ENCODE measurements at regions not wholly inside any gene's neighbourhood (a gene's known extent, or its start where the extent isn't known, plus 50 kb on each side); places are given as distances from the start of the nearest gene placed in this dataset.
"Not testable (repeated sequence)": the region's sequence is repeated elsewhere in the genome, so short reads cannot be mapped to it uniquely, and the experiment has no call there.

GRCh38 chr7:76971201-76971600 lies 61.0 kb downstream of the SPDYE17 start:
- H3K36me3 ChIP-seq (replicated peaks); DNase-seq (ENCODE audit: low spot score in 2 of 2); H3K27me3 ChIP-seq (ENCODE audit: low read depth); in situ Hi-C loops (cut with MboI; ENCODE audit: low sequenced_read_pairs); H3K9me3 ChIP-seq; H3K4me1 ChIP-seq; H3K4me3 ChIP-seq: not testable (repeated sequence)

GRCh38 chr7:76969892-76970291 lies 62.3 kb downstream of the SPDYE17 start:
- H3K9me3 ChIP-seq; in situ Hi-C loops (cut with MboI; ENCODE audit: low sequenced_read_pairs); DNase-seq (ENCODE audit: low spot score in 2 of 2); H3K4me1 ChIP-seq; H3K4me3 ChIP-seq; H3K27me3 ChIP-seq (ENCODE audit: low read depth); H3K36me3 ChIP-seq (replicated peaks): not testable (repeated sequence)

- H3K4me1 ChIP-seq; H3K27me3 ChIP-seq (ENCODE audit: low read depth); H3K9me3 ChIP-seq; DNase-seq (ENCODE audit: low spot score in 2 of 2); in situ Hi-C loops (cut with MboI; ENCODE audit: low sequenced_read_pairs); H3K4me3 ChIP-seq; H3K36me3 ChIP-seq (replicated peaks): not testable (repeated sequence)
Observed at GRCh38 chr7:76965731-76966548, 66.2 kb downstream of the SPDYE17 start.

- in situ Hi-C loops (cut with MboI; ENCODE audit: low sequenced_read_pairs); H3K9me3 ChIP-seq; H3K4me3 ChIP-seq; H3K4me1 ChIP-seq; H3K27me3 ChIP-seq (ENCODE audit: low read depth); H3K36me3 ChIP-seq (replicated peaks); DNase-seq (ENCODE audit: low spot score in 2 of 2): not testable (repeated sequence)
Observed at GRCh38 chr7:76964050-76964449, 68.1 kb downstream of the SPDYE17 start.

- in situ Hi-C loops (cut with MboI; ENCODE audit: low sequenced_read_pairs), result not testable (repeated sequence)
Observed at GRCh38 chr7:76963061-76963460, 69.1 kb downstream of the SPDYE17 start.

GRCh38 chr7:76960400-76960986 lies 71.7 kb downstream of the SPDYE17 start:
- H3K4me1 ChIP-seq; in situ Hi-C loops (cut with MboI; ENCODE audit: low sequenced_read_pairs); H3K4me3 ChIP-seq: not testable (repeated sequence)

More at GRCh38 chr7:76963061-76963460, 69.1 kb downstream of the SPDYE17 start:
- not testable (repeated sequence) for H3K27me3 ChIP-seq (ENCODE audit: low read depth); H3K4me1 ChIP-seq; H3K4me3 ChIP-seq; H3K9me3 ChIP-seq; H3K36me3 ChIP-seq (replicated peaks); DNase-seq (ENCODE audit: low spot score in 2 of 2)

GRCh38 chr7:76959573-76960399 lies 72.4 kb downstream of the SPDYE17 start:
- H3K36me3 ChIP-seq (replicated peaks); DNase-seq (ENCODE audit: low spot score in 2 of 2); H3K4me3 ChIP-seq; H3K27me3 ChIP-seq (ENCODE audit: low read depth); H3K9me3 ChIP-seq; in situ Hi-C loops (cut with MboI; ENCODE audit: low sequenced_read_pairs); H3K4me1 ChIP-seq: not testable (repeated sequence)

More at GRCh38 chr7:76960400-76960986, 71.7 kb downstream of the SPDYE17 start:
- not testable (repeated sequence) for H3K27me3 ChIP-seq (ENCODE audit: low read depth); DNase-seq (ENCODE audit: low spot score in 2 of 2); H3K9me3 ChIP-seq; H3K36me3 ChIP-seq (replicated peaks)

GRCh38 chr7:76956531-76956930 lies 75.6 kb downstream of the SPDYE17 start:
- in situ Hi-C loops (cut with MboI; ENCODE audit: low sequenced_read_pairs); DNase-seq (ENCODE audit: low spot score in 2 of 2); H3K9me3 ChIP-seq; H3K27me3 ChIP-seq (ENCODE audit: low read depth); H3K36me3 ChIP-seq (replicated peaks); H3K4me3 ChIP-seq; H3K4me1 ChIP-seq: not testable (repeated sequence)

- H3K36me3 ChIP-seq (replicated peaks); DNase-seq (ENCODE audit: low spot score in 2 of 2); H3K27me3 ChIP-seq (ENCODE audit: low read depth); H3K4me1 ChIP-seq; in situ Hi-C loops (cut with MboI; ENCODE audit: low sequenced_read_pairs); H3K9me3 ChIP-seq; H3K4me3 ChIP-seq: not testable (repeated sequence)
Observed at GRCh38 chr7:76955124-76955523, 77.0 kb downstream of the SPDYE17 start.

- H3K27me3 ChIP-seq (ENCODE audit: low read depth); H3K4me1 ChIP-seq; in situ Hi-C loops (cut with MboI; ENCODE audit: low sequenced_read_pairs): not testable (repeated sequence)
Observed at GRCh38 chr7:76944603-76945002, 87.6 kb downstream of the SPDYE17 start.

GRCh38 chr7:76941809-76942765 lies 90.1 kb downstream of the SPDYE17 start:
- H3K9me3 ChIP-seq; H3K27me3 ChIP-seq (ENCODE audit: low read depth); H3K4me3 ChIP-seq; DNase-seq (ENCODE audit: low spot score in 2 of 2); in situ Hi-C loops (cut with MboI; ENCODE audit: low sequenced_read_pairs); H3K36me3 ChIP-seq (replicated peaks); H3K4me1 ChIP-seq: not testable (repeated sequence)

More at GRCh38 chr7:76944603-76945002, 87.6 kb downstream of the SPDYE17 start:
- not testable (repeated sequence) for DNase-seq (ENCODE audit: low spot score in 2 of 2); H3K36me3 ChIP-seq (replicated peaks); H3K9me3 ChIP-seq; H3K4me3 ChIP-seq

- H3K4me3 ChIP-seq; H3K4me1 ChIP-seq; in situ Hi-C loops (cut with MboI; ENCODE audit: low sequenced_read_pairs); H3K36me3 ChIP-seq (replicated peaks); H3K27me3 ChIP-seq (ENCODE audit: low read depth); H3K9me3 ChIP-seq; DNase-seq (ENCODE audit: low spot score in 2 of 2): not testable (repeated sequence)
Observed at GRCh38 chr7:76937781-76938180, 94.4 kb downstream of the SPDYE17 start.

- in situ Hi-C loops (cut with MboI; ENCODE audit: low sequenced_read_pairs); H3K9me3 ChIP-seq; H3K4me1 ChIP-seq; H3K4me3 ChIP-seq; DNase-seq (ENCODE audit: low spot score in 2 of 2); H3K36me3 ChIP-seq (replicated peaks); H3K27me3 ChIP-seq (ENCODE audit: low read depth): not testable (repeated sequence)
Observed at GRCh38 chr7:76937330-76937729, 94.8 kb downstream of the SPDYE17 start.

Measured in HAP-1 (cell line).